ENCODE measurements at regions not wholly inside any gene's neighbourhood (a gene's known extent, or its start where the extent isn't known, plus 50 kb on each side); places are given as distances from the start of the nearest gene placed in this dataset.
A peak's percentile ranks its signal among the peaks of the same experiment; 100 is the strongest.

DNA sequence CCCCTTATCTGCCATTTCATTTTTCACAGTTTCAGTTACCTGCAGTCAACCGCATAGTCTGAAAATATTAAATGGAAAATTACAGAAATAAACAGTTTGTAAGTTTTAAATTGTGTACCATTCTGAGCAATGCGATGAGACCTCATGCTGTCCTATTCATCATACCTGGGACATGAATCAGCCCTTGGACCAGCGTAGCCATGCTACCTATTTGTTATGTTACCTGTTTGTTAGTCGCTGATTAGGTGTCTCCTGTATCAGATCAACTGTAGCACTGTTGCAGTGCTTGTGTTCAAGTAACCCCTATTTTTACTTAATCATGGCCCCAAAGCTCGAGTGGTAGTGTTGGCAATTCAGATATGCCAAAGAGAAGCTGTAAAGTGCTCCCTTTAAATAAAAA is 492.2 kb upstream of the AADAT start:
- Histone ChIP-seq H3K23me2 (ENCODE audit: low read depth, low read length) (no peaks in the 10 kb centered on the region), H4K20me1 (replicated peaks in 1 of 2; ENCODE audit: control insufficient read depth in 1 of 2, insufficient read depth in 2 of 2, low read length in 2 of 2) (no peaks in the 10 kb centered on the region), H3K56ac (replicated peaks; ENCODE audit: insufficient read length, low read depth, low read length) (no peak overlapping the region), H2BK12ac (ENCODE audit: low read depth, low read length) (no peak overlapping the region), H3K14ac (ENCODE audit: insufficient read length) (no peak overlapping the region), H2BK120ac (replicated peaks; ENCODE audit: low read depth, low read length) (no peak overlapping the region), H3K23ac (ENCODE audit: insufficient read length) (no peak overlapping the region), H3K27me3 (replicated peaks in 1 of 4; ENCODE audit: control insufficient read depth in 3 of 4, extremely low read depth in 1 of 4, insufficient read depth in 3 of 4, low read length in 3 of 4) (no peaks in the 10 kb centered on the region), H3K27ac (ENCODE audit: low read depth, low read length) (no peak overlapping the region), H2BK15ac (ENCODE audit: low read length) (no peak overlapping the region), H3K4me1 (replicated peaks in 1 of 4; ENCODE audit: control insufficient read depth in 3 of 4, insufficient read depth in 4 of 4, low read length in 3 of 4) (no peaks in the 10 kb centered on the region), H4K5ac (ENCODE audit: insufficient read length, low read depth, low read length) (no peak overlapping the region), H3K4me3 (ENCODE audit: extremely low read depth in 1 of 4, insufficient read depth in 2 of 4, low read depth in 3 of 4, low read length in 4 of 4) (no peak overlapping the region), H4K8ac (ENCODE audit: extremely low read depth, insufficient read depth, low read length) (no peak overlapping the region), H3K4me2 (ENCODE audit: insufficient read depth in 1 of 2, low read depth in 2 of 2, low read length in 2 of 2) (no peak overlapping the region), H4K91ac (replicated peaks; ENCODE audit: insufficient read length, low read length) (no peak overlapping the region), H3K9ac (replicated peaks in 1 of 4; ENCODE audit: extremely low read depth in 1 of 4, low read depth in 3 of 4, low read length in 3 of 4) (no peak overlapping the region), H3K18ac (ENCODE audit: extremely low read depth, low read length) (no peak overlapping the region), H3K79me2 (ENCODE audit: control insufficient read depth in 1 of 2, insufficient read depth in 2 of 2, low read length in 2 of 2) (no peaks in the 10 kb centered on the region), H3K79me1 (ENCODE audit: low read depth, low read length) (no peaks in the 10 kb centered on the region), H2AFZ (ENCODE audit: low read length) (0 out of 2 replicates have a peak overlapping the region, but pooled peaks have one; percentile 64), H3K4ac (replicated peaks; ENCODE audit: insufficient read length, low read depth, low read length) (no peak overlapping the region), H2AK5ac (ENCODE audit: low read depth, low read length) (no peak overlapping the region), H3K9me3 (ENCODE audit: insufficient read depth in 2 of 2, low read depth in 1 of 2, low read length in 1 of 2) (no peaks in the 10 kb centered on the region), H2BK20ac (ENCODE audit: low read length) (no peak overlapping the region), H2BK5ac (ENCODE audit: low read depth, low read length) (no peak overlapping the region), H3K36me3 (ENCODE audit: control insufficient read depth in 2 of 4, insufficient read depth in 4 of 4, low read length in 3 of 4) (no peaks in the 10 kb centered on the region)
- ChIA-PET CTCF (ENCODE audit: partially characterized antibody) (interaction anchor here (1.0 kb wide), 1 partner anchor 207 kb away, joined by 3 read pairs; no protein-coding TSS in a partner anchor), POLR2A (ENCODE audit: partially characterized antibody) (no interaction called here)
- WGBS, 2 experiments (ENCODE audit: extremely low coverage in 1 of 2, insufficient coverage in 1 of 2, insufficient read length in 1 of 2, insufficient replicate concordance in 2 of 2, low coverage in 1 of 2, low lambda C conversion rate in 2 of 2, missing lambda C conversion rate in 1 of 2): 90% methylated on average over 5 of the region's 5 CpGs; no CpG with 5 or more reads in 1 of the 2 experiments
- DNase-seq (ENCODE audit: low read depth in 1 of 2, low spot score in 2 of 2) (no peak), FAIRE-seq (no peak)
- TF ChIP-seq, protein P1, sequence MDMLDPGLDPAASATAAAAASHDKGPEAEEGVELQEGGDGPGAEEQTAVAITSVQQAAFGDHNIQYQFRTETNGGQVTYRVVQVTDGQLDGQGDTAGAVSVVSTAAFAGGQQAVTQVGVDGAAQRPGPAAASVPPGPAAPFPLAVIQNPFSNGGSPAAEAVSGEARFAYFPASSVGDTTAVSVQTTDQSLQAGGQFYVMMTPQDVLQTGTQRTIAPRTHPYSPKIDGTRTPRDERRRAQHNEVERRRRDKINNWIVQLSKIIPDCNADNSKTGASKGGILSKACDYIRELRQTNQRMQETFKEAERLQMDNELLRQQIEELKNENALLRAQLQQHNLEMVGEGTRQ (IDR thresholded peaks at IDR 0.05; ENCODE audit: low read length): no peak
- TF ChIP-seq HDAC6 (IDR thresholded peaks at IDR 0.05; ENCODE audit: low read depth, low read length): no peak
